Astrocyte of the cerebellum (primary cell): ENCODE measurements at regions not wholly inside any gene's neighbourhood (a gene's known extent, or its start where the extent isn't known, plus 50 kb on each side); places are given as distances from the start of the nearest gene placed in this dataset.

Experiments
- DNase-seq: peaks from one replicate; pipeline ENCODE4 v3.0.0-alpha.2; 2011; ENCODE audit warnings: low read depth
- H3K4me3 ChIP-seq: 2 replicates; pipeline ENCODE4 v1.5.1; 2011; ENCODE audit warnings: mild to moderate bottlenecking, low read depth, low read length, moderate library complexity
- in situ Hi-C: cut with HindIII; loops from 2 replicates; pipeline ENCODE4 v1.10.0; 2017; ENCODE audit warnings: low sequenced_read_pairs
- TF ChIP-seq, protein P1 (sequence below): IDR thresholded peaks from 2 replicates; pipeline ENCODE4 v1.5.1; 2012; ENCODE audit warnings: low read length, low read depth, moderate library complexity, mild to moderate bottlenecking; ENCODE audit errors: missing control alignments

GRCh38 chr15:26049900-26050657 is 187.0 kb upstream of the ATP10A start:
- in situ Hi-C loops: no loop called here
- DNase-seq: no peak
- H3K4me3 ChIP-seq: no peak overlapping the region
- TF ChIP-seq, protein P1, sequence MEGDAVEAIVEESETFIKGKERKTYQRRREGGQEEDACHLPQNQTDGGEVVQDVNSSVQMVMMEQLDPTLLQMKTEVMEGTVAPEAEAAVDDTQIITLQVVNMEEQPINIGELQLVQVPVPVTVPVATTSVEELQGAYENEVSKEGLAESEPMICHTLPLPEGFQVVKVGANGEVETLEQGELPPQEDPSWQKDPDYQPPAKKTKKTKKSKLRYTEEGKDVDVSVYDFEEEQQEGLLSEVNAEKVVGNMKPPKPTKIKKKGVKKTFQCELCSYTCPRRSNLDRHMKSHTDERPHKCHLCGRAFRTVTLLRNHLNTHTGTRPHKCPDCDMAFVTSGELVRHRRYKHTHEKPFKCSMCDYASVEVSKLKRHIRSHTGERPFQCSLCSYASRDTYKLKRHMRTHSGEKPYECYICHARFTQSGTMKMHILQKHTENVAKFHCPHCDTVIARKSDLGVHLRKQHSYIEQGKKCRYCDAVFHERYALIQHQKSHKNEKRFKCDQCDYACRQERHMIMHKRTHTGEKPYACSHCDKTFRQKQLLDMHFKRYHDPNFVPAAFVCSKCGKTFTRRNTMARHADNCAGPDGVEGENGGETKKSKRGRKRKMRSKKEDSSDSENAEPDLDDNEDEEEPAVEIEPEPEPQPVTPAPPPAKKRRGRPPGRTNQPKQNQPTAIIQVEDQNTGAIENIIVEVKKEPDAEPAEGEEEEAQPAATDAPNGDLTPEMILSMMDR: no peak

- TF ChIP-seq, protein P1: no peak
- no peak for DNase-seq
- H3K4me3 ChIP-seq: no peak overlapping the region
- in situ Hi-C loops: no loop called here
Observed at GRCh38 chr15:26048669-26049068, 185.5 kb upstream of the ATP10A start.

- TF ChIP-seq, protein P1: no peak
- no peak overlapping the region for H3K4me3 ChIP-seq
- in situ Hi-C loops: no loop called here
- no peak for DNase-seq
Observed at GRCh38 chr15:26045516-26045915, 182.4 kb upstream of the ATP10A start.

- TF ChIP-seq, protein P1: no peak
- no peak for DNase-seq
- in situ Hi-C loops: no loop called here
- H3K4me3 ChIP-seq: no peak overlapping the region
Observed at GRCh38 chr15:26043018-26043417, 179.9 kb upstream of the ATP10A start.

GRCh38 chr15:26038693-26039092 is 175.6 kb upstream of the ATP10A start:
- in situ Hi-C loops: no loop called here
- TF ChIP-seq, protein P1: no peak
- H3K4me3 ChIP-seq: no peak overlapping the region
- no peak for DNase-seq

DNA sequence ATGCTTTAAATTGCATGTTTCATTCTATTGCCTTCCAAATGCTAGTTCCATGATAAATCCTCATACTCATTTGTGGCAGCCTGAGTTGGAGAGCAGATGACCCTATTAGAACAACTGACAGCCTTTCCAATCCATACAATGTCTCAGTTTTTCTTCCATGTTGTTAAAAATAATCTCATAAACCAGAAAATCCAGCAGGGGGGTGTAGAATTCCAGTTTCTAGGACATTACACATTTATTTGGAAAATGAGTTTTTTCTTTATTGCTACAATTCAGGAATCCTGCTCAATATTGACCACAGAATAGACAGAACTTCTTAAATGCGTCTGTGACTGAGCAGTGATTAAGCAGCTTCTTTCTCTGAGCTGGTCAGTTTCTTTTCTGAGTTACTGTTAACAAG is 174.2 kb upstream of the ATP10A start:
- in situ Hi-C loops: no loop called here
- DNase-seq: no peak
- H3K4me3 ChIP-seq: no peak overlapping the region
- TF ChIP-seq, protein P1: no peak
